PC-3 (cell line): ENCODE measurements at regions not wholly inside any gene's neighbourhood (a gene's known extent, or its start where the extent isn't known, plus 50 kb on each side); places are given as distances from the start of the nearest gene placed in this dataset.

Experiments used
- EZH2phosphoT487 ChIP-seq: fragments of 300-600 bp; sonication (generic); IDR thresholded peaks from 2 replicates; pipeline ENCODE4 v1.6.1; 2018; ENCODE audit warnings: mild to moderate bottlenecking, antibody characterized with exemption, low read length, borderline replicate concordance
- TF ChIP-seq, protein P1 (sequence below): fragments of 300-600 bp; sonication (generic); conservative IDR thresholded peaks from 2 replicates; pipeline ENCODE4 v1.5.1; 2017; ENCODE audit warnings: antibody characterized with exemption, low read depth, mild to moderate bottlenecking, low read length

DNA sequence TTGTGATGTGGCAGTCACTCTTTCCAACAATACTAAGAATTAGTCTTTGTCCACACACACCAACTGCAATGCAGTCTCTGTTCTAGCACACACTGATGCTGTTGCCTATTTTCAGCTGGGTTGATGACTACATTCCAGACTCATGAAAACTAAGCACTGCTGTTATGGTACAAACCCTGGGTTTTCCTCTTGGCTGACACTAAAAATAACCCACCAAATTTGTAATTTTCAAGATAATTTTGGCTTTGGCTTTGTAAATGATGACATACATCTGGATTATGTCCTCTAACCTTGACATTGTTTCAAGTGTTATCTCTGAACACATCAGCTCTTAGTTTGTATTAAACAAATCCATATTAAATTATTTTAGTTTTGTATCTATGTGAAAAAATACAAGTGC is 444.8 kb downstream of the PTPRC start:
- TF ChIP-seq, protein P1, sequence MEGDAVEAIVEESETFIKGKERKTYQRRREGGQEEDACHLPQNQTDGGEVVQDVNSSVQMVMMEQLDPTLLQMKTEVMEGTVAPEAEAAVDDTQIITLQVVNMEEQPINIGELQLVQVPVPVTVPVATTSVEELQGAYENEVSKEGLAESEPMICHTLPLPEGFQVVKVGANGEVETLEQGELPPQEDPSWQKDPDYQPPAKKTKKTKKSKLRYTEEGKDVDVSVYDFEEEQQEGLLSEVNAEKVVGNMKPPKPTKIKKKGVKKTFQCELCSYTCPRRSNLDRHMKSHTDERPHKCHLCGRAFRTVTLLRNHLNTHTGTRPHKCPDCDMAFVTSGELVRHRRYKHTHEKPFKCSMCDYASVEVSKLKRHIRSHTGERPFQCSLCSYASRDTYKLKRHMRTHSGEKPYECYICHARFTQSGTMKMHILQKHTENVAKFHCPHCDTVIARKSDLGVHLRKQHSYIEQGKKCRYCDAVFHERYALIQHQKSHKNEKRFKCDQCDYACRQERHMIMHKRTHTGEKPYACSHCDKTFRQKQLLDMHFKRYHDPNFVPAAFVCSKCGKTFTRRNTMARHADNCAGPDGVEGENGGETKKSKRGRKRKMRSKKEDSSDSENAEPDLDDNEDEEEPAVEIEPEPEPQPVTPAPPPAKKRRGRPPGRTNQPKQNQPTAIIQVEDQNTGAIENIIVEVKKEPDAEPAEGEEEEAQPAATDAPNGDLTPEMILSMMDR, result no peak
- no peak for TF ChIP-seq EZH2phosphoT487
